ENCODE measurements at regions not wholly inside any gene's neighbourhood (a gene's known extent, or its start where the extent isn't known, plus 50 kb on each side); places are given as distances from the start of the nearest gene placed in this dataset.

GRCh38 chr16:55010492-55011160, 80.0 kb downstream of the IRX5 start:
- no peak for DNase-seq
- 81 to 82% methylated on average over 10 to 14 of the region's 14 CpGs for WGBS, 2 experiments (ENCODE audit: insufficient coverage in 1 of 2, insufficient read length in 1 of 2)
- Histone ChIP-seq H3K9ac (ENCODE audit: extremely low read depth, low read length, poor library complexity, severe bottlenecking) (no peak overlapping the region), H3K36me3 (ENCODE audit: control insufficient read depth, insufficient read depth, low read length) (no peaks in the 10 kb centered on the region), H3K27me3 (ENCODE audit: control insufficient read depth, insufficient read depth, low read length, poor library complexity, severe bottlenecking) (no peaks in the 10 kb centered on the region), H3K9me3 (ENCODE audit: control insufficient read depth, low read length) (no peaks in the 10 kb centered on the region), H3K4me3 (ENCODE audit: low read length) (no peak overlapping the region), H3K27ac (ENCODE audit: low read depth, low read length) (no peak overlapping the region), H3K4me1 (ENCODE audit: control insufficient read depth, insufficient read depth, low read length) (no peaks in the 10 kb centered on the region)
- no peaks in the 10 kb centered on the region for H3K27me3 Mint-ChIP-seq (ENCODE audit: insufficient read depth)
- no peaks in the 10 kb centered on the region for H3K9me3 Mint-ChIP-seq
- H3K4me1 Mint-ChIP-seq, result no peaks in the 10 kb centered on the region
- H3K4me3 Mint-ChIP-seq, result no peak overlapping the region
- no peak overlapping the region for H3K27ac Mint-ChIP-seq
- H3K36me3 Mint-ChIP-seq (ENCODE audit: low read depth), result no peaks in the 10 kb centered on the region
- no peak for TF ChIP-seq CTCF (conservative IDR thresholded peaks at IDR 0.05)

- H3K4me1 Mint-ChIP-seq, result no peaks in the 10 kb centered on the region
- no peaks in the 10 kb centered on the region for H3K9me3 Mint-ChIP-seq
- Histone ChIP-seq H3K9me3 (ENCODE audit: control insufficient read depth, low read length) (no peaks in the 10 kb centered on the region), H3K4me1 (ENCODE audit: control insufficient read depth, insufficient read depth, low read length) (no peaks in the 10 kb centered on the region), H3K36me3 (ENCODE audit: control insufficient read depth, insufficient read depth, low read length) (no peaks in the 10 kb centered on the region), H3K27me3 (ENCODE audit: control insufficient read depth, insufficient read depth, low read length, poor library complexity, severe bottlenecking) (no peaks in the 10 kb centered on the region), H3K9ac (ENCODE audit: extremely low read depth, low read length, poor library complexity, severe bottlenecking) (no peak overlapping the region), H3K4me3 (ENCODE audit: low read length) (no peak overlapping the region), H3K27ac (ENCODE audit: low read depth, low read length) (no peak overlapping the region)
- 50% methylated on average over 2 of the region's 2 CpGs; no CpG with 5 or more reads in 1 of the 2 experiments for WGBS, 2 experiments (ENCODE audit: insufficient coverage in 1 of 2, insufficient read length in 1 of 2)
- H3K27me3 Mint-ChIP-seq (ENCODE audit: insufficient read depth), result no peaks in the 10 kb centered on the region
- no peak overlapping the region for H3K27ac Mint-ChIP-seq
- DNase-seq, result no peak
- H3K4me3 Mint-ChIP-seq, result no peak overlapping the region
- H3K36me3 Mint-ChIP-seq (ENCODE audit: low read depth), result no peaks in the 10 kb centered on the region
- no peak for TF ChIP-seq CTCF (conservative IDR thresholded peaks at IDR 0.05)
These were observed 81.7 kb downstream of the IRX5 start for GRCh38 chr16:55012362-55012761.

- WGBS, 2 experiments (ENCODE audit: insufficient coverage in 1 of 2, insufficient read length in 1 of 2), result 93 to 95% methylated on average over 5 to 6 of the region's 6 CpGs
- no peak for DNase-seq
- H3K9me3 Mint-ChIP-seq, result no peaks in the 10 kb centered on the region
- H3K36me3 ChIP-seq (ENCODE audit: control insufficient read depth, insufficient read depth, low read length), result no peaks in the 10 kb centered on the region
- H3K27me3 Mint-ChIP-seq (ENCODE audit: insufficient read depth), result no peaks in the 10 kb centered on the region
- H3K9ac ChIP-seq (ENCODE audit: extremely low read depth, low read length, poor library complexity, severe bottlenecking), result no peak overlapping the region
- no peak overlapping the region for H3K4me3 Mint-ChIP-seq
- H3K4me1 ChIP-seq (ENCODE audit: control insufficient read depth, insufficient read depth, low read length), result no peaks in the 10 kb centered on the region
- TF ChIP-seq CTCF (conservative IDR thresholded peaks at IDR 0.05), result no peak
- no peak overlapping the region for H3K27ac Mint-ChIP-seq
- H3K27me3 ChIP-seq (ENCODE audit: control insufficient read depth, insufficient read depth, low read length, poor library complexity, severe bottlenecking), result no peaks in the 10 kb centered on the region
- no peak overlapping the region for H3K4me3 ChIP-seq (ENCODE audit: low read length)
- no peaks in the 10 kb centered on the region for H3K36me3 Mint-ChIP-seq (ENCODE audit: low read depth)
- no peaks in the 10 kb centered on the region for H3K9me3 ChIP-seq (ENCODE audit: control insufficient read depth, low read length)
- H3K27ac ChIP-seq (ENCODE audit: low read depth, low read length), result no peak overlapping the region
- H3K4me1 Mint-ChIP-seq, result no peaks in the 10 kb centered on the region
These were observed 82.1 kb downstream of the IRX5 start for GRCh38 chr16:55012793-55013192.
